ENCODE measurements at regions not wholly inside any gene's neighbourhood (a gene's known extent, or its start where the extent isn't known, plus 50 kb on each side); places are given as distances from the start of the nearest gene placed in this dataset.
A peak's percentile ranks its signal among the peaks of the same experiment; 100 is the strongest.

- Histone ChIP-seq H3K4me1 (ENCODE audit: insufficient read depth, low read length, poor library complexity, severe bottlenecking) (peaks cover 33% of the 10 kb centered on the region), H3K4me3 (ENCODE audit: low read depth, low read length, poor library complexity, severe bottlenecking) (peak overlapping the region; percentile 70), H3K36me3 (ENCODE audit: insufficient read depth, low read length, poor library complexity, severe bottlenecking) (no peaks in the 10 kb centered on the region), H3K9me3 (ENCODE audit: low read depth, low read length, poor library complexity, severe bottlenecking) (no peaks in the 10 kb centered on the region), H3K27me3 (replicated peaks; ENCODE audit: insufficient read depth, low read depth, low read length, poor library complexity) (no peaks in the 10 kb centered on the region), H3K27ac (ENCODE audit: low read depth, low read length, poor library complexity, severe bottlenecking) (no peak overlapping the region)
- TSS peak; percentile 39 for BruUV-seq (replicated peaks)
- ChIA-PET CTCF (no interaction called here), POLR2A (ENCODE audit: low non-redundant PET) (no interaction called here)
- intact Hi-C loops (cut with micrococcal nuclease; ENCODE audit: unreplicated experiment), result loop anchor here (5.0 to 10.0 kb wide), 3 partner anchors 54 to 358 kb away; partner anchors contain the start of gene RREB1
- TF ChIP-seq EZH2 (IDR thresholded peaks at IDR 0.05; ENCODE audit: borderline replicate concordance, low read depth, low read length, poor library complexity, severe bottlenecking), result no peak
- TF ChIP-seq CTCF (conservative IDR thresholded peaks at IDR 0.05; ENCODE audit: low read depth, low read length), result no peak
- no peak for DNase-seq (ENCODE audit: low spot score)
Observed at GRCh38 chr6:7053125-7053774, 54.5 kb upstream of the RREB1 start.
